Left ventricle myocardium superior (tissue), 1 donor: ENCODE measurements at regions not wholly inside any gene's neighbourhood (a gene's known extent, or its start where the extent isn't known, plus 50 kb on each side); places are given as distances from the start of the nearest gene placed in this dataset.
"Not testable (repeated sequence)": the region's sequence is repeated elsewhere in the genome, so short reads cannot be mapped to it uniquely, and the experiment has no call there.

Experiments
- ATAC-seq: fragments of 200-7000 bp; cut with Tn5 transposase; one replicate; pipeline ENCODE4 v1.9.1; 2020; ENCODE audit warnings: mild to moderate bottlenecking, moderate library complexity
- DNase-seq: peaks from one replicate; pipeline ENCODE4 v3.0.0-alpha.2; 2020
- intact Hi-C: fragments of 100-400 bp; cut with micrococcal nuclease; formaldehyde crosslinking; loops from one replicate; pipeline ENCODE4 v1.11.0; 2022
- donor health status: DM: no; HTN: yes; CAD: no; lungs with severe emphysema.

DNA sequence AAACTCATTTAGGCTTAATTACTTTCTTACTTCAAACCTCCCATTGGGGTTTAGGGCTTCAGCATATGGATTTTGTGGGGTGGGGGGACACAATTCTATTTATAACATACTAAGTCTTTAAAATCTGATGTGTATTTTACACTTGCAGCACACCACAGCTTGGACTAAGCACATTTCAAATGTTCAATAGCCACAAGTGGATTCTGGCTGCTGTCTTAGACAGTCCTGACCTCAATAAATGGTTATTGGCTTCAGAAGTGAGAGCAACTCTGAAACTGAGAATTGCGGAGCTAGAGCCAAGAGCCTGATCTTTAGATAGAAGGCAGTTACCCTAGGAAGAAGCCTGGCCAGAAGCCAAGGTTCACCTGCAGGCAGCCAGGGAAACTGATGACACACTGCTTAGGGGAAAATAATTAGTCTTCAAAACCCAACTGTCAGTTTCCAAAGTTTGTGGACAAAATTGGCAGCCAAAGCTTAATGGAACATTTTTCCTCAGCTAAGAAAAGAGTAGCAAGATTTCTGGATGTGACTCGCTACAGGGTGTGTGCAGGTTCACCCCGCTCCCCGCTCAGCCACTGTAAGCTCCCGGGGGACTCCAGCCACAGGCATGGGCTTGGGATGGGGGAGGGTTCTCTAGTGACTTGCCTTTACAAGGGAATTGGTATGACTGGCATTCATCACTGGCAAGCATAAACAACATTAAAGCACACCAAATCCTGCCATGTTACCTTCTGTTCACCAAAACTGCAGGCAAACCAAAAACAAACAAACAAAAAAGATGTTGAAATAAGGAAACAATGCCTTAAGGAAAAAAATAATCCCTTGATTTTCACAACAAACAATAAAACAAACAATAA lies 219.8 kb downstream of the TFAP2A start:
- intact Hi-C loops, result no loop called here
- ATAC-seq, result no peak
- DNase-seq, result no peak

DNA sequence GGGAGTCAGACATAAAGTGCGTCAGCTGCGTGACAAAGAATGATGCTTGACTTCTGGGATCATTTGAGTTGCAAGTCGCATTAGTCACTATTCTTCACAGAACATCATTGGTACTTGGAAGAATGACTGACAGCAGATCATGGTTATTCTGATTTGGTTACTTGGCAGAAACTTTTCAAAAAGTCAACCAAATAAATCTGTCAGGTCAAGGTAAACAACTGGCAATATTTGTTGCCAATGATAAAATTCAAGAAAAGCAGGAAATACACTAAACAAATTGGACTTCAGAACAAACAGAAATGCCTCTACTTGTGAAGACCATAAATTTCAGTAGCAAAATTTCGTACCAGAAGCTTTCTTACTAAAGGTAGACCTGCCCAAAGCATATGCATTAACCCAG lies 221.6 kb downstream of the TFAP2A start:
- ATAC-seq (no peak), DNase-seq (no peak)
- intact Hi-C loops, result no loop called here

DNA sequence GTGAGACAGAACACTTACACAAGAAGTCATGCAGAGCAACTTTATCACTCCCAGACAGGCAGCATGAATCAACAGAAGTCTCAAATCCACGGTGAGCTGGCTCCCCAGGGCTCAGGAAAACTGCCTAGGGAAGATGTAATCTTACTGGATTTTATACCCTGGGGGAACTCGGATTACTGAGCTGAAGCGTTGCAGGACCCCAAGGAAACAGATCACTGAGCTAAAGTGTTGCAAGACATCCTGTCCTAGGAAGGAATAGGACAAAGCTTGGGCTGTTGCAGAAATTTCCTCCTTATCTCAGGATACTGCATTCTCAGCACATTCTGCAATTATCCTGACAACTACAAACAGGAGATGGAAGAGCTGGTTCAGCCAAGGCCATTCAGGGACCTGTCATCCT lies 224.8 kb downstream of the TFAP2A start:
- ATAC-seq (no peak), DNase-seq (no peak)
- intact Hi-C loops, result no loop called here

DNA sequence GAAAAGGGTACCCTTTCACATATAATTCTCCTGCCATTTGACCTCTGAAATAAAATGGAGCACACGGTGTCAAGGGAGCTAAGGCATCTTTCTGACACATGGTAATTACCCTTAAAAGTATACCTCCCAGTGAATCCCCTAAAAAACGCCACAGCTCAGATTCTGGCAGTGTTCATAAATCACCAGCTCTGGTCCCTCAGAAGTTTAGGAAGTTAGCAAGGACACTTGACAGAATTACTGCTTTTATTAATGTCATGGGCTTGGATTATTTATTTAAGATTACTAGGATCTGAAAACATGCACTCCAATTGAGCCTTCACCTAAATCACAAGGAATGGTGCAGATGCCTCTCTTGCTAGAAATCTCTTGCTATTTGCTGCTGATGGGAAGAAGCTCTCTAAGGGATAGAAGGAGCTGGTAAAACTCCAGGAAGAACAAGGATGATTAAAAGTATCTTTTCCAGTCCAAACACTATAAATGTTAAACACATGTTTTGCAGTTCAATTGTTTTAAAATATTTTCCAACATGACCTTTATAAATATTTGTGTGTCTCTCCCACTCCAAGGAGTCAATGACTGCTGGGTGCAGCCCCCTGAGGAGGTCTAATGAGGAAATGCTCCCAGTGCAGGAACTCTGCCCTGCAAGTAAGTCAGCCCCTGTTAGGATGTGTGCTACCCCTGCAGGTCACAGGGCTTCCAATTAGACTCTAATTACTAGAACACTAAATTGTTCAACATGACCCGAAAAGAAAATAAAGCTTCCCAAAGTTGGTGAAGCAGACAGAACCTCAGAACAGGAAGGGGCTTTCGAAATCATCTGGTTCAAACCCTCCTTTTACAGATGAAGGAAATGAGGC lies 230.3 kb downstream of the TFAP2A start:
- intact Hi-C loops, result no loop called here
- ATAC-seq, result no peak
- DNase-seq, result no peak

DNA sequence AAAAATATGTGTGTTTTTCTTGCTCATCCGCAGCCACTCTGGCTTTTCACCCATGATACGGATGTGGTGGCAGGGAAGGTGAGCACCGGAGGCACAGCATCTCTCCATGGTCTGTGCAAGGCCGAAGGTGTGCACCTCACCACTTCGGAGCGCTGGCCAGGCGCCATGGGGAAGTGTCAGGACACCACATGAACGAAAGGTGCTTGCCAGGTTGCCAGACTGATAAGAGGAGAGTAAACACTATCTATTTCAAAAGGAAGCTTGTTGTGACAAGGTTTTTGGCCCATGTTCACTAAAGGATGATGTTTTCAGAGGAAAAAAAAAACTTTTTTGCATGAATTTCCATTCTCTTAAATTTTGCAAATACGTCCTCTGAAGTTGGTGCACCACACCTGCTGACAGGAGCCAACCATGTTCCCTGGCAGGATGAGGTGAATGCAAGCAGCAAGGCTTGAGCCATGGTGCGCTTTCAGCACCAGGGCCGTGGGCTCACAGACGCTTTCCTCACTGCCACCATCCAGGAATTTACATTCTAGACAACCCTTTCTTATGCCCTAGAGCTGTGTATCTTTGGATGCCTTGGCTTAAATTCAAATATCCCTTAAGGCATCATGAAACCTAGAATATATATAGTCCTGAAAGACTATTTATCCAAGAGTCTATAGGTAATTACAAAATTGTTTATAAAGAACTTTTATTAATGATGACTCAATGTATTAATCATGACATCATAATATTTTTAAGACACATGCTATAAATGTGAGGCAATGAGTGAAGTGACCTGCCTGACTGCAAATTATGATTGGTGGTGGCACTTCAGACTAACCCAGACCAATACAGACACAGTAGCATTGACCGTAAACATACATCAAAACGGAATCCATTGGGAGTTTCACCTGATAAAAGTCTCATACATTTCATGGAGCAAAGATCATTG lies 234.5 kb downstream of the TFAP2A start:
- DNase-seq, result no peak
- intact Hi-C loops, result no loop called here
- no peak for ATAC-seq

DNA sequence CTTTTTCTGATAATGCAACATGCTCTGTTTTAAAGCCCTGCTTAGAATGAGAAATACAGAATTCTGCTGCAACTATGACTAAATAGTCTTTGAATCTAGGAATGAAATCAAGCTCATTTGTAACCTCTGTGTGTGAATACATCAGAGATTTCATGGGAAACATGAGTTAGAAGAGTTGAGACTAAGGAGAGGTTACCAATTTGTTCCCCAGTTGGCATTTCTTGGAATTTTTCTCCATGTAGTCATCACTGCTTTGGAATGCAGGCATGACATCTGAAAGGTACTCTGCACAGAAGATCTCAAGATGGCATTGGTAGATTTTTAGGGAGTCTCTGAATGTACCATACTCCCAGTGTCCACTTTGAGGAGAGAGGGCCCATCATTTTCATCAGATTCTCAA lies 237.2 kb downstream of the TFAP2A start:
- ATAC-seq, result no peak
- intact Hi-C loops, result no loop called here
- no peak for DNase-seq

DNA sequence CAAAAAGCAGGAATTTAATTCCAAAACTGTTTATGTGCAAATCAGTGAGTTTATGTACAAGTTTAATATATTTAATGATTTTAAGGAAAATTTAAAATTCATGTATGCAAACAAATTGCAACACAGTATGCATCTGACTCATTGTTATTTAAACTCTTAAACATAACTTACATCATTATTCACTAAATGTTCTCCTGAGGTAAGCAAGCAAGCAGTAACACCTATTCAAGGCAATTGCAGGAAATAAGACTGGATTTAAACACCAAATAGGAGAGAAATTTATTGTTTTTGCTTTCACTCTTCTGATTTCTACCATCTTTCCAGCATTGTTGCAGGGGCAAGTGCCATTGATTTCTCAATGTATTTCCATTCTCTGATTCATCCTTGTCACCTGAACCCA lies 239.5 kb downstream of the TFAP2A start:
- DNase-seq (no peak), ATAC-seq (no peak)
- intact Hi-C loops, result no loop called here

DNA sequence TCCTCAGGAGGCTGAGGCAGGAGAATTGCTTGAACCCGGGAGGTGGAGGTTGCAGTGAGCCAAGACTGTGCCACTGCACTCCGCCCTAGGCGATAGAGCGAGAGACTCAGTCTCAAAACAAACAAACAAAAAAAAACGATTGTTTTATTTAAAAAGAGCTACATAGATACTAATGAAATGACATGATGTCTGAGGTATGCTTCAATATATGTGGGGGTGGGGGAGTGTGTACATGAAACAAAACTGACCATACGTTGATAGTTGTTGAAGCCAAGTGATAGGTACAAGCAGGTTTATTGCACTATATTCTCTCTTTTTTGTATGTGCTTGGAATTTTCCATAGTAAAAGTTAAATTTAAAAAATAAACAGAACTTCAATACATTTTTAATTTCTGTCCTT lies 240.1 kb downstream of the TFAP2A start:
- no peak for DNase-seq
- ATAC-seq, result no peak
- intact Hi-C loops, result no loop called here

DNA sequence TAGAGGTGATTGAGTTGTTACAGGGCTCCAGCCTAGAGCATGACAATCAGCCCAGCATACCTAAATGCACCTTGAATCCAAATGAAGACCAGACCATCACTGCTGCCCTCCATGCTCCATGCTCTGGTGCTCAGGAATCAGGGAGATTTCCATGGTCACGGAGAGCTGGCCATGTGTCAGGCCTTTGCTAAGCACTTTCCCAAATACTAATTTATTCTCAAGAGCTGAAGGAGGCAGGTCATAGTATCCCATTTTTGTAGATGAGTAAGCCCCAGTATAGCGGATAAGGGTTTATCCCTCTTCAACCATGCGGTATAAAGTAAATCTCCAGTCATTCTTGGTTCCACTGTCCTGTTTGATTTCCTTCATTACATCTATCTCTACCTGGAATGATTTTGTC lies 240.8 kb downstream of the TFAP2A start:
- DNase-seq (no peak), ATAC-seq (no peak)
- intact Hi-C loops, result no loop called here

DNA sequence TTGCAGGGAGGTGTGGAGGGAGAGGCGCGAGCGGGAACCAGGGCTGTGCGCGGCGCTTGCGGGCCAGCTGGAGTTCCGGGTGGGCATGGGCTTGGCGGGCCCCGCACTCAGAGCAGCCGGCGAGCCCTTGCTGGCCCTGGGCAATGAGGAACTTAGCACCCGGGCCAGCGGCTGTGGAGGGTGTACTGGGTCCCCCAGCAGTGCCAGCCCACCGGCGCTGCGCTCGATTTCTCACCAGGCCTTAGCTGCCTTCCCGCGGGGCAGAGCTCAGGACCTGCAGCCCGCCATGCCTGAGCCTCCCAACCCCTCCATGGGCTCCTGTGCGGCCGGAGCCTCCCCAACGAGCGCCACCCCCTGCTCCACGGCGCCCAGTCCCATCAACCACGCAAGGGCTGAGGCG lies 243.2 kb downstream of the TFAP2A start:
- ATAC-seq, intact Hi-C loops, DNase-seq: not testable (repeated sequence)

DNA sequence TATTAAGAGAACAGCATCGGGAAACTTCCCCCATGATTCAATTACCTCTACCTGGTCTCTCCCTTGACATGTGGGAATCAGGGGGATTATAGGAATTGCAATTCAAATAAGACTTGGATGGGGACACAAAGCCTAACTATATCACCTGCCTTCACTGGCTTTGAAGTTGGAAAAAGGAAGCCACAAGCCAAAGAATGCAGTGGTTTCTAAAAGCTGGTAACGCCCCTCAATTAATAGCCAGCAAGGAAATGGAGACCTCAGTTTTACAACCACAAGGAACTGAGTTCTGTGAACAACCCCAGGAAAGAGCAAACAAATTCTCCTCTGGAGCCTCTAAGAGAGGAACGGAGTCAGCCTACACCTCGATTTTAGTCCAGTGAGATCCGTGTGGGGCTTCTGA lies 244.1 kb downstream of the TFAP2A start:
- no peak for ATAC-seq
- intact Hi-C loops, result no loop called here
- no peak for DNase-seq

DNA sequence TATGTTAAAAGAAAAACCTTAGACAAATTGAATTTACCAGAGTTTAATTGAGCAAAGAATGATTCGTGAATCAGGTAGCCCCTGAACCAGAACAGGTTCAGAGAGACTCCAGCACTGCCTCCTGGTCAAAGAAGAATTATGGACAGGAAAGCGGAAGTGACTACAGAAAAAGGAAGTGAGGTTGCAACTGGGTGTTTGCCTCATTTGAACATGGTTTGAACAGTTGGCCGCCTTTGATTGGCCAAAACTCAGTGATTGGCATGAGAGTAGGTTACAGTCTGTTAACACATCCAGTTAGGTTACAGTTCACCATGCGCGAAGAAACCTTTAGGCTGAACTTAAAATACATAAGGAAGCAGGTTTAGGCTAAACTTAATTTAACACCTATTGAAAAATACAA lies 248.8 kb downstream of the TFAP2A start:
- DNase-seq (no peak), ATAC-seq (no peak)
- intact Hi-C loops, result no loop called here

DNA sequence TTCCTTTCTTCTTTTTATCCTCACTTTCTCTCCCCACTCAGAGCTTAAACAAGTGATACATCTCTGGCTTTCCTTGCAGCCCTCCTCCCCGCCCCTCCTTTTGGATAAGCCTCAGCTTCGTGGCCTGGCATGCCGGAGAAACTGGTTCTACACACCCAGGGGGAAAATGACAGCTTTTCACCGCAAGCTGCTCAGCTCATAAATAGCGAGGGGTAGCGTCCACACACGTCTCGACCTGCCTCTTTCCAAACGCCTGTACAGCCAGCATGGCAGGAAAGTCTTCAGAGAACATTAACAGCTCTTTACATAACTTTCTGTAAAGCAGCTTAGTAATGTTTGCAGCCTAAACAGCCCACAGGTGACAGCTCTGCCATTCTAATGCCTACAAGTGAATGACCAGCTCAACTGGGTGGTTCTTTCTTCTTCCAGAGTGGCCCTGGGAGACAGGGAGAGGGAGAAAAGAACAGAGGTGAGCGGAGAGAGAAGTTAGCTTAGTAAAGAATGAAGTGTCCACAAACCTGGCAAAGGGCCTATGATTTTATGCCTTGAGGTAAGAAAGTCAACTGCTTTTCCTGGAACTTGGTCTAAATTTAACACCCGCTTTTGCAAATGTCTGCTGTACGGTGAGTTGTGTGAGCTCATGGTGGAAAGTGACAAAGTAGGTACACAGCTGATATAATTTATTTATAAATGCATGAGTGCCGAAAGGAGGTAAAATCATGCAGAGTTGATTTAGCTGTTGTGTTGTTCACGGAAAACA lies 251.5 kb downstream of the TFAP2A start:
- intact Hi-C loops, result no loop called here
- no peak for ATAC-seq
- no peak for DNase-seq

DNA sequence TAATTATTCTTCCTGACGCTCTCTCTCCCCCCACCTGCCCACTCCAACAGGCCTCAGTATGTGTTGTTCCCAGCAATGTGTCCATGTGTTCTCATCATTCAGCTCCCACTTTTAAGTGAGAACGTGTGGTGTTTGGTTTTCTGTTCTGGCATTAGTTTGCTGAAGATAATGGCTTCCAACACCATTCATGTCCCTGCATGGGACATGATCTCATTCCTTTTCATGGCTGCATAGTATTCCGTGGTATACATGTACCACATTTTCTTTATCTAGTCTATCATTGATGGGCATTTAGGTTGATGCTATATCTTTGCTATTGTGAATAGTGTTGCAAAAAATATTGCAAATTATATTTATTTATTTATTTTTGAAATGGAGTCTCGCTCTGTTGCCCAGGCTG lies 258.0 kb downstream of the TFAP2A start:
- ATAC-seq, result no peak
- no peak for DNase-seq
- intact Hi-C loops, result no loop called here

DNA sequence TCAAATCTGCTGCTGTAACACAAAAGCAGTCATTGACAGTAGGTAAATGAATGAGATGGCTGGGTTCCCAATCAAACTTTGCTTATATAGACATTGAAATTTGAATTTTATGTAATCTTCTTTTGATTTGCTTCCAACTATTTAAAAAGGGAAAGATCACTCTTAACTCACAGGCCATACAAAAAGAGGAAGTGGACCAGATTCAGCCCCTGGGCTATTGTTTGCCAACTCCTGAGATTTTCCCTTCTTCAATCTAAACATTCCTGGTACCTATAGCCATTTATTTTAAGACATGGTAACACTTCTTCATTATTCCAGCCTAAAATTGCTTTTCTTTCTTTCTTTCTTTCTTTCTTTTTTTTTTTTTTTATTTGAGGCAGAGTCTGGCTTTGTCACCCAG lies 260.6 kb downstream of the TFAP2A start:
- ATAC-seq (no peak), DNase-seq (no peak)
- intact Hi-C loops, result no loop called here

DNA sequence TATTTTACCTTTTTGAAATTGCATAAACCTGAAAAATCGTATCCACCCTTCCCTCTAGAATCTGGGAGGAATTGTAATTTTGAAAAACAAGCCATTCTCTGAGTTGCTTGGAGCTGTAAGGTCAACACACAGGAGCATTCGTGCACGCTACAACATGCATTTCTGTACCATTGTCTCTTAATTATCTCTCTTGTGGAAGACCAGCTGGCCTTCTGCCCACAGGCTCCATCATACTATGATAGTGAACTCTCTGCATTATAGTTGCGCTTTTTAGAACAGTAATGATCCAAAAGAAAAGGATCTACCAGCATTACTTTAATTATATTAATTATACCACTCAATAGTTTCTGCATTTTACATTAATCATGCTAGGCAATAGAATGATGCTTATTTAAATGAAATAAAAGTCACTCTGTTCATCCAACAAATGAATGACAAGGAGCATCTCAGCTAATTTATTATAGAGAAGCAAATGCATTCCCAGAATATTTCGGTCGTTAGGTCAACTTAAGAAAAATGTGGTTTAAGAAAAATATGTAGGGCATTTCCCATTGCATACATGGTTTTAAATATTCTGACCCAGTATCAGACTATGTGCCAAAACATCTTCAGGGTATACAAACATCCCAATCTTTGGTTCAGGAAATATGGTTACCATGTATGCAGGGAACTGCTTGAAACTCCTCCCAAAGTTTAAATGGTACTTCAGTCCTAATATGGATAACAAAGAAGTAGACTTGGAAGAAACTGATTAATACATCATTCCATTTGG lies 263.5 kb downstream of the TFAP2A start:
- DNase-seq, result no peak
- intact Hi-C loops, result no loop called here
- ATAC-seq, result no peak

DNA sequence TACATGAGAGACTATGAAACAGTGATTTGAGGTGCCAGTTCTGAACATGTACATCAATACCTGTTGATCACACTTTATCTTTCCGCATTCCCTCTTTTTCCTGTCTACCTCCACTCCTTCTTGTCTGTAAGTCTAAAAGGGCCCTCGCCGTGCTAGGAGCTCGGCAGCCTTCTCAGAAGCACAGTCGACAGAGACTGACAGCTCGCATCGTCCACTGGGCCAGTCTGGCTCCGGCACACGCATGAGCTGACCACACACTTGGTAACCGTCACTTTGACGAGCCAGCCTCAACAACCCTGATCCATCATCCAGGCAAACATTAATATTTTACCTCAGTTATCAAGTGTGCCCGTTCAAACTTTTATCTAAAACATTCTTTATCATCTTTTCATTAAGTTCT lies 265.3 kb downstream of the TFAP2A start:
- ATAC-seq (no peak), DNase-seq (no peak)
- intact Hi-C loops, result no loop called here
